DND-41 (cell line): ENCODE measurements at regions not wholly inside any gene's neighbourhood (a gene's known extent, or its start where the extent isn't known, plus 50 kb on each side); places are given as distances from the start of the nearest gene placed in this dataset.

Source experiments
- CTCF ChIP-seq: IDR thresholded peaks from 2 replicates; pipeline ENCODE4 v1.5.1; 2012; ENCODE audit warnings: borderline replicate concordance, low read length, moderate library complexity, mild to moderate bottlenecking; ENCODE audit not compliant: poor library complexity, severe bottlenecking; ENCODE audit errors: extremely low read depth
- EZH2 ChIP-seq: IDR thresholded peaks from 3 replicates; pipeline ENCODE4 v1.6.1; 2012; ENCODE audit warnings: borderline replicate concordance, low read depth, mild to moderate bottlenecking, moderate library complexity, low read length, inconsistent platforms; ENCODE audit not compliant: severe bottlenecking

- no peak for TF ChIP-seq CTCF
- no peak for TF ChIP-seq EZH2
Observed at GRCh38 chr1:88610687-88611086, 73.4 kb upstream of the PKN2 start.
